HEK293 (cell line): ENCODE measurements at regions not wholly inside any gene's neighbourhood (a gene's known extent, or its start where the extent isn't known, plus 50 kb on each side); places are given as distances from the start of the nearest gene placed in this dataset.

Experiments
- CTCF ChIA-PET: fragments of 350-600 bp; formaldehyde crosslinking; extraction: SDS; loops from one replicate; lab custom pipeline; 2021; ENCODE audit warnings: antibody characterized with exemption; lab: Yijun Ruan, JAX
- POLR2A ChIA-PET: fragments of 300-600 bp; formaldehyde crosslinking; extraction: SDS; loops from one replicate; lab custom pipeline; 2020; ENCODE audit warnings: antibody characterized with exemption, inconsistent platforms; lab: Yijun Ruan, JAX
- H3K27ac ChIP-seq: fragments of 200-500 bp; sonication (Bioruptor generic); 2 replicates; pipeline ENCODE4 v1.5.1; 2014; ENCODE audit warnings: low read depth, low read length, control low read depth, inconsistent platforms; ENCODE audit errors: extremely low read depth
- H3K36me3 ChIP-seq, 2 experiments: fragments of 200-500 bp in 1 of 2; sonication (Bioruptor generic) in 1 of 2; 1 replicate in 1 of 2; 2 replicates in 1 of 2; pipeline ENCODE4 v1.5.1; 2014 to 2017; ENCODE audit warnings: inconsistent platforms in 2 of 2, low read length in 2 of 2; ENCODE audit not compliant: control insufficient read depth in 2 of 2, insufficient read depth in 1 of 2
- H3K4me1 ChIP-seq: fragments of 200-500 bp; sonication (Bioruptor generic); 2 replicates; pipeline ENCODE4 v1.5.1; 2014; ENCODE audit warnings: mild to moderate bottlenecking, low read length, inconsistent platforms; ENCODE audit not compliant: control insufficient read depth, insufficient read depth
- H3K4me3 ChIP-seq: 2 replicates; pipeline ENCODE4 v1.5.1; 2011; ENCODE audit warnings: low read depth, mild to moderate bottlenecking, control low read depth, low read length, moderate library complexity
- H3K9me3 ChIP-seq: fragments of 200-500 bp; sonication (Bioruptor generic); 2 replicates; pipeline ENCODE4 v1.5.1; 2014; ENCODE audit warnings: low read depth, low read length, inconsistent platforms; ENCODE audit not compliant: control insufficient read depth, insufficient read depth
- FEZF1 ChIP-seq: fragments of 450-650 bp; formaldehyde crosslinking; IDR thresholded peaks from 2 replicates; pipeline ENCODE4 v1.5.1; 2016; ENCODE audit warnings: missing biosample characterization, missing genetic modification characterization
- MZF1 ChIP-seq: fragments of 450-650 bp; formaldehyde crosslinking; IDR thresholded peaks from 2 replicates; pipeline ENCODE4 v1.5.1; 2017; ENCODE audit warnings: missing biosample characterization, missing genetic modification characterization, borderline replicate concordance
- PRDM1 ChIP-seq: fragments of 450-650 bp; formaldehyde crosslinking; IDR thresholded peaks from 2 replicates; pipeline ENCODE4; 2016; ENCODE audit warnings: missing biosample characterization, missing genetic modification characterization
- SP2 ChIP-seq: fragments of 450-650 bp; formaldehyde crosslinking; IDR thresholded peaks from 2 replicates; pipeline ENCODE4 v1.5.1; 2016; ENCODE audit warnings: missing biosample characterization, missing genetic modification characterization
- TCF7L2 ChIP-seq: IDR thresholded peaks from 2 replicates; pipeline ENCODE4 v1.6.1; 2011; ENCODE audit warnings: low read depth, mild to moderate bottlenecking, inconsistent platforms, low read length, moderate library complexity, borderline replicate concordance
- ZBTB10 ChIP-seq: fragments of 450-650 bp; formaldehyde crosslinking; IDR thresholded peaks from 2 replicates; pipeline ENCODE4 v1.5.1; 2016; ENCODE audit warnings: missing biosample characterization, missing genetic modification characterization
- ZBTB17 ChIP-seq: fragments of 450-650 bp; formaldehyde crosslinking; IDR thresholded peaks from 2 replicates; pipeline ENCODE4 v1.5.1; 2016; ENCODE audit warnings: missing biosample characterization, missing genetic modification characterization
- ZNF132 ChIP-seq: fragments of 450-650 bp; formaldehyde crosslinking; IDR thresholded peaks from 2 replicates; pipeline ENCODE4 v1.5.1; 2017; ENCODE audit warnings: missing biosample characterization, missing genetic modification characterization, borderline replicate concordance
- ZNF184 ChIP-seq: fragments of 450-650 bp; IDR thresholded peaks from 2 replicates; pipeline ENCODE4 v1.5.1; 2018; ENCODE audit warnings: missing biosample characterization, mild to moderate bottlenecking, missing genetic modification characterization
- ZNF266 ChIP-seq: fragments of 450-650 bp; formaldehyde crosslinking; IDR thresholded peaks from 2 replicates; pipeline ENCODE4 v1.5.1; 2016; ENCODE audit warnings: missing biosample characterization, missing genetic modification characterization, low read depth
- ZNF280C ChIP-seq: fragments of 450-650 bp; formaldehyde crosslinking; IDR thresholded peaks from 2 replicates; pipeline ENCODE4 v1.5.1; 2016; ENCODE audit warnings: missing biosample characterization, missing genetic modification characterization
- ZNF433 ChIP-seq: fragments of 450-650 bp; formaldehyde crosslinking; IDR thresholded peaks from 2 replicates; pipeline ENCODE4 v1.5.1; 2016; ENCODE audit warnings: missing biosample characterization, missing genetic modification characterization, low read depth
- ZNF48 ChIP-seq: fragments of 450-650 bp; formaldehyde crosslinking; IDR thresholded peaks from 2 replicates; pipeline ENCODE4 v1.5.1; 2016; ENCODE audit warnings: missing biosample characterization, missing genetic modification characterization
- ZNF549 ChIP-seq: fragments of 450-650 bp; IDR thresholded peaks from 2 replicates; pipeline ENCODE4 v1.5.1; 2018; ENCODE audit warnings: missing biosample characterization, missing genetic modification characterization, mild to moderate bottlenecking, inconsistent platforms, moderate library complexity
- ZNF560 ChIP-seq: fragments of 450-650 bp; formaldehyde crosslinking; IDR thresholded peaks from 2 replicates; pipeline ENCODE4 v1.5.1; 2017; ENCODE audit warnings: missing biosample characterization, missing genetic modification characterization, borderline replicate concordance
- ZNF785 ChIP-seq: fragments of 450-650 bp; formaldehyde crosslinking; IDR thresholded peaks from 2 replicates; pipeline ENCODE4 v1.5.1; 2016; ENCODE audit warnings: missing biosample characterization, missing genetic modification characterization
- ZSCAN23 ChIP-seq: fragments of 450-650 bp; formaldehyde crosslinking; IDR thresholded peaks from 2 replicates; pipeline ENCODE4 v1.5.1; 2016; ENCODE audit warnings: missing biosample characterization, missing genetic modification characterization
- TF ChIP-seq, protein P1 (sequence below): fragments of 450-650 bp; formaldehyde crosslinking; IDR thresholded peaks from 2 replicates; pipeline ENCODE4 v1.5.1; 2016; ENCODE audit warnings: missing biosample characterization, missing genetic modification characterization
- TF ChIP-seq, protein P2 (sequence below): fragments of 450-650 bp; formaldehyde crosslinking; IDR thresholded peaks from 2 replicates; pipeline ENCODE4 v1.5.1; 2016; ENCODE audit warnings: missing biosample characterization, missing genetic modification characterization
- TF ChIP-seq, protein P3 (sequence below): fragments of 450-650 bp; formaldehyde crosslinking; IDR thresholded peaks from 2 replicates; pipeline ENCODE4 v1.5.1; 2016; ENCODE audit warnings: missing biosample characterization, missing genetic modification characterization, low read depth

DNA sequence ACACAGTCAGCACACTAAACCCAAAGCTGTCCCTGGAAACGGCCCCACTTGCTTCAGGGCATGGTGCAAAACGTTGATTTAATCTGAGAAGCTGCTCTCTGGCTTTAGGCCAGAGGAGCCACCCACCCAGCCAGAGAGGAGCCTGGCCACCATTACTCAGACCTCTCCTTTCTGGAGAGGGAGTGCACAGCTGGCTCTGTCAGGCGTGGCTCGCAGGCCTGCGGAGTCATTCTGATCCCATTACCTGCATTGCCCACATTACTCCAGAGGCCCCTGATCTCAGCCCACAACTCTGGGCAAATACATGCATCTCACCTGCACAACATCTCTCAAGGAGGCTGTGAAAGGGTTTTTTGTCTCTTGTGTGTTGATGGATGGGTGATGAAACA, 370.0 kb upstream of the IGFBP3 start:
- ChIA-PET POLR2A (interaction anchor here (0.7 kb wide), 1 partner anchor 231 kb away, joined by 3 read pairs; no protein-coding TSS in a partner anchor), CTCF (interaction anchor here (0.9 kb wide), 1 partner anchor 209 kb away, joined by 3 read pairs; no protein-coding TSS in a partner anchor)
- H3K4me3 ChIP-seq: no peak overlapping the region
- no peak overlapping the region for H3K27ac ChIP-seq
- no peaks in the 10 kb centered on the region for H3K36me3 ChIP-seq
- H3K4me1 ChIP-seq: no peaks in the 10 kb centered on the region
- H3K9me3 ChIP-seq: no peaks in the 10 kb centered on the region
- TF ChIP-seq ZNF266 (tag by site-specific recombination): no peak
- TF ChIP-seq ZNF785 (tag by site-specific recombination): no peak
- TF ChIP-seq PRDM1 (tag by site-specific recombination): no peak
- no peak for TF ChIP-seq ZNF184 (tag by site-specific recombination)
- TF ChIP-seq ZNF433 (tag by site-specific recombination): no peak
- TF ChIP-seq, protein P1, sequence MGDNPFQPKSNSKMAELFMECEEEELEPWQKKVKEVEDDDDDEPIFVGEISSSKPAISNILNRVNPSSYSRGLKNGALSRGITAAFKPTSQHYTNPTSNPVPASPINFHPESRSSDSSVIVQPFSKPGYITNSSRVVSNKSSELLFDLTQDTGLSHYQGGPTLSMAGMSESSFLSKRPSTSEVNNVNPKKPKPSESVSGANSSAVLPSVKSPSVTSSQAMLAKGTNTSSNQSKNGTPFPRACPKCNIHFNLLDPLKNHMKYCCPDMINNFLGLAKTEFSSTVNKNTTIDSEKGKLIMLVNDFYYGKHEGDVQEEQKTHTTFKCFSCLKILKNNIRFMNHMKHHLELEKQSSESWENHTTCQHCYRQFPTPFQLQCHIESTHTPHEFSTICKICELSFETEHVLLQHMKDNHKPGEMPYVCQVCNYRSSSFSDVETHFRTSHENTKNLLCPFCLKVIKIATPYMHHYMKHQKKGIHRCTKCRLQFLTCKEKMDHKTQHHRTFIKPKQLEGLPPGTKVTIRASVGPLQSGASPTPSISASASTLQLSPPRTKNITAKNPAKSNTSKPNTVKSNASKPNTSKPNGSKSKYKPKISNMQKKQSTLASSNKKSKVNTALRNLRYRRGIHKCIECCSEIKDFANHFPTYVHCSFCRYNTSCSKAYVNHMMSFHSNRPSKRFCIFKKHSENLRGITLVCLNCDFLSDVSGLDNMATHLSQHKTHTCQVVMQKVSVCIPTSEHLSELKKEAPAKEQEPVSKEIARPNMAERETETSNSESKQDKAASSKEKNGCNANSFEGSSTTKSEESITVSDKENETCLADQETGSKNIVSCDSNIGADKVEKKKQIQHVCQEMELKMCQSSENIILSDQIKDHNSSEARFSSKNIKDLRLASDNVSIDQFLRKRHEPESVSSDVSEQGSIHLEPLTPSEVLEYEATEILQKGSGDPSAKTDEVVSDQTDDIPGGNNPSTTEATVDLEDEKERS (tag by site-specific recombination): no peak
- TF ChIP-seq ZNF549 (tag by site-specific recombination): no peak
- no peak for TF ChIP-seq TCF7L2
- TF ChIP-seq FEZF1 (tag by site-specific recombination): no peak
- TF ChIP-seq, protein P2, sequence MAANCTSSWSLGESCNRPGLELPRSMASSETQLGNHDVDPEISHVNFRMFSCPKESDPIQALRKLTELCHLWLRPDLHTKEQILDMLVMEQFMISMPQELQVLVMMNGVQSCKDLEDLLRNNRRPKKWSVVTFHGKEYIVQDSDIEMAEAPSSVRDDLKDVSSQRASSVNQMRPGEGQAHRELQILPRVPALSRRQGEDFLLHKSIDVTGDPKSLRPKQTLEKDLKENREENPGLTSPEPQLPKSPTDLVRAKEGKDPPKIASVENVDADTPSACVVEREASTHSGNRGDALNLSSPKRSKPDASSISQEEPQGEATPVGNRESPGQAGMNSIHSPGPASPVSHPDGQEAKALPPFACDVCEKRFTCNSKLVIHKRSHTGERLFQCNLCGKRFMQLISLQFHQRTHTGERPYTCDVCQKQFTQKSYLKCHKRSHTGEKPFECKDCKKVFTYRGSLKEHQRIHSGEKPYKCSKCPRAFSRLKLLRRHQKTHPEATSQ: no peak
- TF ChIP-seq, protein P3, sequence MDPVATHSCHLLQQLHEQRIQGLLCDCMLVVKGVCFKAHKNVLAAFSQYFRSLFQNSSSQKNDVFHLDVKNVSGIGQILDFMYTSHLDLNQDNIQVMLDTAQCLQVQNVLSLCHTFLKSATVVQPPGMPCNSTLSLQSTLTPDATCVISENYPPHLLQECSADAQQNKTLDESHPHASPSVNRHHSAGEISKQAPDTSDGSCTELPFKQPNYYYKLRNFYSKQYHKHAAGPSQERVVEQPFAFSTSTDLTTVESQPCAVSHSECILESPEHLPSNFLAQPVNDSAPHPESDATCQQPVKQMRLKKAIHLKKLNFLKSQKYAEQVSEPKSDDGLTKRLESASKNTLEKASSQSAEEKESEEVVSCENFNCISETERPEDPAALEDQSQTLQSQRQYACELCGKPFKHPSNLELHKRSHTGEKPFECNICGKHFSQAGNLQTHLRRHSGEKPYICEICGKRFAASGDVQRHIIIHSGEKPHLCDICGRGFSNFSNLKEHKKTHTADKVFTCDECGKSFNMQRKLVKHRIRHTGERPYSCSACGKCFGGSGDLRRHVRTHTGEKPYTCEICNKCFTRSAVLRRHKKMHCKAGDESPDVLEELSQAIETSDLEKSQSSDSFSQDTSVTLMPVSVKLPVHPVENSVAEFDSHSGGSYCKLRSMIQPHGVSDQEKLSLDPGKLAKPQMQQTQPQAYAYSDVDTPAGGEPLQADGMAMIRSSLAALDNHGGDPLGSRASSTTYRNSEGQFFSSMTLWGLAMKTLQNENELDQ (tag by site-specific recombination): no peak
- no peak for TF ChIP-seq ZNF132 (tag by site-specific recombination)
- TF ChIP-seq ZNF560: no peak
- no peak for TF ChIP-seq MZF1 (tag by site-specific recombination)

DNA sequence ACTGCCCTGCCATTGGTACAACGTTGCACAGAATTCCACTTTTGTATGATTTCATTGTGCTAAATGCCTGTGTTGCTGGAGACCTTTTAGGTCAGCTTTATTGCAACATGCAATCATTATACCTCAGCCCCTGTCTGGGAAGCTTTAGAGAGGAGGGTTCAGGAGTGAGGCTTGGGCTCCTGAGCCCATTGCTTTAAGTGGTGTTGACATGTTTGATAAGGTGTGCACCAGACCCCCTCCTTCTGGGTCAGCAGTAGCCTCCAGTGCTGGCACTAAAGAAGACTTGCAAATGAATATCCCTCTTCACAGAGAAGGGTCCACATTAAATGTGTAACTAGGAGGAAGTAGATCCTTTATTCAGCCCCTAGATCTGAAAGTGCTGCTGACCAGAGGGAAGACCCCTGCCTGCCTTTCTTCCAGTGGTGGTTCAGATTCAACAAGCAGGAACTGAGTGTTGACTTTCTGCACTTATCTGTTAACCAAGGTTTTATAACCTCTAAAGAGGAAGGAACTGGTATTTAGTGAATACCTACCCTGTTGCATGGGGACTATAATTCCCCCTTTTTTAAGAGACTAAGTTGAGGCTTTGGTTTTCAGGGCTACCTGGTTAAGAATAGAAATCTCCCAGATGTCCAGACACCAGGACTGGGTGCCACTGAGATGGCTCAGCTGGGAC, 369.4 kb upstream of the IGFBP3 start:
- ChIA-PET CTCF (interaction anchor here (0.6 kb wide), 1 partner anchor 20 kb away, joined by 4 read pairs; no protein-coding TSS in a partner anchor), POLR2A (interaction anchor here (0.7 kb wide), 1 partner anchor 230 kb away, joined by 3 read pairs; no protein-coding TSS in a partner anchor)
- no peaks in the 10 kb centered on the region for H3K36me3 ChIP-seq
- no peaks in the 10 kb centered on the region for H3K4me1 ChIP-seq
- H3K27ac ChIP-seq: no peak overlapping the region
- H3K9me3 ChIP-seq: no peaks in the 10 kb centered on the region
- H3K4me3 ChIP-seq: no peak overlapping the region
- no peak for TF ChIP-seq ZBTB17 (tag by site-specific recombination)
- no peak for TF ChIP-seq ZNF280C (tag by site-specific recombination)
- TF ChIP-seq ZNF48: no peak
- no peak for TF ChIP-seq ZSCAN23
- TF ChIP-seq TCF7L2: no peak
- TF ChIP-seq SP2 (tag by site-specific recombination): no peak
- TF ChIP-seq ZBTB10 (tag by site-specific recombination): no peak
